GF-D8 (cell line): ENCODE measurements at regions not wholly inside any gene's neighbourhood (a gene's known extent, or its start where the extent isn't known, plus 50 kb on each side); places are given as distances from the start of the nearest gene placed in this dataset.
"Not testable (repeated sequence)": the region's sequence is repeated elsewhere in the genome, so short reads cannot be mapped to it uniquely, and the experiment has no call there.

ENCODE experiments used
- DNase-seq: peaks from one replicate; lab custom pipeline; 2025; lab: John Stamatoyannopoulos, UW

- not testable (repeated sequence) for DNase-seq
These were observed 181.4 kb downstream of the TEX29 start for GRCh38 chr13:111501596-111502535.

- DNase-seq = no peak
These were observed 182.5 kb downstream of the TEX29 start for GRCh38 chr13:111502957-111503356.

- no peak for DNase-seq
These were observed 182.9 kb downstream of the TEX29 start for GRCh38 chr13:111503376-111503775.

- DNase-seq = no peak
These were observed 183.7 kb downstream of the TEX29 start for GRCh38 chr13:111503905-111504695.

DNA sequence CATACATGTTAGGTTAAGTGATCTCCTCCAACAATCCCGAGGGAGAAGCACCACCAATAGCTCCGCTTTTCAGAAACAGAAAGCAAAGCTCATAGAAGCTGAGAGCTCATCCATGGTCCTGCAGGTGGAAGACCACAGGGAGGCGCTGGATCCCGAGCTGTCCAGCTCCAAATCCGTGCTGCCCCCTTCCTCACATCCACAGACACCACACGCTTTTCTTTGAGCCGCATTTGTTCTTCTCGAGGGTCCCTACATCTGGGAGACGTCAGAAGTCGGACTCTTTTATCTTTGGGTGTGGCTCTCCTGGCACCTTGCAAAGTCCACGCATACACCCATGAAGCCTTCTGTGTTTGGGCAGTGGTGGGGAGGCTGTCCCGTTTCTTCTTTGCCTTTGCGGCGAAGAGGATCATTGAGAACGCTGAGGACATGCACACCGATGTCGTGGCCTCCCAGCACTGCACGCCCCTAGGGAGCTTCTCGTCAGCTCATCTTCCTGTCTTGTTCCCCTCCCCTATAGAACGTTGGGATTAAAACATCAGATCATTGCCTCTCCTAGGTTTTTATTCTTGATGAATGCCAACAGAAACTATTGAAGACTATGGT, 184.8 kb downstream of the TEX29 start:
- no peak for DNase-seq

- DNase-seq = no peak
These were observed 185.7 kb downstream of the TEX29 start for GRCh38 chr13:111506125-111506524.

GRCh38 chr13:111506621-111507020, 186.2 kb downstream of the TEX29 start:
- no peak for DNase-seq

DNA sequence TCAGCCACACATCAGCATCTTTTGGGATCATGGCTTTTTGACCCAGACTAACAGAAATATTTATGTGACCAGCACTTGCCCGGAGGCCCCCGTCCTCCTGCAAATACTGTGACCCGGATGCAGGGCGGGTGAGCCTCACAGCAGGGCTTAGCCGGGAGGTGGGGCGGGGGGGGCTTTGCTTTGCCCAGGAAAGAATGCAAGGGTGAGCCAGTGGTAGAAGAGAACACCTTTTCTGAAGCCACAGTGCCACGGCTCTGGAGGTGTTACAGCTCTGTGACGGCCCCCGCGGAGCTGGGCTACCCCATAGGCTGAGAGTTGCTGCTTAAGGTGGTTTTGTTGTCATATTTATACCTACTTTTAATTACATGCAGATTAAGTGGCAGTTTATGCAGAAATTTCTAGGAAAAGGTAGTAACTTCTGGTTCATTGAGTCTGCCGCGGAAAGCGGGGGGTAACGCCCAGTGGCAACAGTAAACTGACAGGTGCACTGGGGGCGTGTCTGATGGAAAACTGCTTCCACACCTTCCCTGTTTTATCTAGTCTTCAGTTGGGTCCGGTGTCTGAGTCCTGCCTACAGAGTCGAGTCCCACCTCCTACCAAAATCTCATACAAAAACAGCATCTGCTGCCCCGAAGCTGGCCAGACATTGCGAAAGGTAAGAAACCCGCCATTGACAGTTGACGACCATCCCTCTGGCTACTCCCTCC, 187.9 kb downstream of the TEX29 start:
- DNase-seq = no peak

DNA sequence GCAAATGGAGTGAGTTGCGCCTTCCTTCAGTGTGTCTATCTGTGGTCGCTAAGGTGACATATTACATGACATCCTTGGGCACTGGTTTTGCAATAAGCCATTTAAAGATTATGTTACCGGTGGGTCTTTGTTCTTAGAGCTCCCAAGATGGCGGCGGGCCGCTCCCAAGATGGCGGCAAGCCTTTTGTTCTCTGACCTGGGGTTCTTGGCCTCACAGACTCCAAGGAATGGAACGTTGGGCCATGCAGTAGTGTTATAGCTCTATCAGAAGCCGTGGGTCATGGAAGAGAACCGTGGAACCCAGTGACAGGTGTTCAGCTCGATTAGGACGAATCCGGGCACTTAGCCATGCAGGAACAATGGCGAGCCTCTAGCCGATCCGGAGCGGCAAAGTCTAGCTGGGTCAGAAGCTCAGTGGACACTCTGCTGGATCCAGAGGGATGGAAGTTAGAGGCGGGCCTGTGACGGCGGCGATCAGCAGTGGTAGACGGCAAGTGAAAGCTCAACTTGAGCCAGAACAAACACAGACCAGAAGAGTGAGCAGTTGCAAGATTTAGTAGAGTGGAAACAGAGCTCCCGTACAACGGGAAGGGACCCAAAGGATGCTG, 188.6 kb downstream of the TEX29 start:
- no peak for DNase-seq

DNA sequence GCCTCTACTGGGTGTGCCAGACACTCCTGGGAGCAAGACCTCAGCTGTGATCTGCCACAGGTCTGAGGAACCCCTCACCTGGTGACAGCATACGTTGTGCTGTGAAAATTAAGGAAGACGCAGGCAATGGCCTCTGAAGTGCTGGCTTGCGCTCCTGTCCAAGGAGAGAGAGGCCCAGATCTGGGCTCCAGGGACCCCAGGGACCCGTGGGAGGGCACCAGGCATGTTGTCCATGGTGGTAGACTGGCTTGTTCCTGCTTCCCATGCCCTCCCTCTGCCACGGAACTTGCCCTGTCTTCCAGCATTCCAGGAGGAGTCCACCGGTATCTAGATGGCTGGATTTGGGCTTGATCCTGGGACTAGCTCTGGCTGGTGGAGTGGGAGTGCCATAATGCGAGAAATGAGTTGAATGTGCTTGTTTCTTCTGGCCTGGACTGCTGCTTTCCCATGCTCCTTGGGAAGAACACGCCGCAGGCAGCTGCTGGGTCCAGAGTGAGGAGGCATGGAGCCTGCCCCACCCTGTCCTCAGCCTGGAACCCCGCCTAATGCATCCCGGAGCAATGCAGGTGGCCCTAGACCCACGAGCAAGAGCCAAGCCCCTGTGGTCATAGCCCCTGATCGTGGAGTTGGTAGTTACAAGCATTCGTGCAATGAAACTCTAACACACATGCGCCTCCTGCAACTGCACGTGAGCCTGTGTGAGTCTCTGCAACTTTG, 190.2 kb downstream of the TEX29 start:
- no peak for DNase-seq

GRCh38 chr13:111511219-111511732, 190.8 kb downstream of the TEX29 start:
- DNase-seq = no peak

- no peak for DNase-seq
These were observed 191.5 kb downstream of the TEX29 start for GRCh38 chr13:111511805-111512504.

DNA sequence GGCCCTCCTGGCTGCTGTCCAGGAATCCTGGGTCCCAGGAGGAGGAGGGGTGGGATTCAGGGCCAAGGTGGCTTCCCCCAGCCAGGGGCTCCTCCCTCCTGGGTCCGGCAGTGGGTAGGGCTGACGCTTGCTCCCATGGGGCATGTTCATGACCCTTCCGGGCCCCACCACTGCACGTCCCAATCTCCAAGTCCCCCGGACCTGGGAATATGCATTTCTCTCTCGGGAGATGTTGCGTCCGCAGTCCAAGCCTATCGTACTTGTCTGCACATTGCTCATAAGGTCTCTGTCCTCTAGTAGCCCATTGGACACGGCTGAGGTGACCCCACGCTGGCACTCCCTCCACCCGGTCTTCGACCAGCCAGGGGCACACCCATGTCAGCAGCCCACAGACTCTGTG, 192.3 kb downstream of the TEX29 start:
- no peak for DNase-seq

GRCh38 chr13:111513766-111514609, 193.5 kb downstream of the TEX29 start:
- no peak for DNase-seq

- DNase-seq = no peak
These were observed 194.3 kb downstream of the TEX29 start for GRCh38 chr13:111514610-111515306.

DNA sequence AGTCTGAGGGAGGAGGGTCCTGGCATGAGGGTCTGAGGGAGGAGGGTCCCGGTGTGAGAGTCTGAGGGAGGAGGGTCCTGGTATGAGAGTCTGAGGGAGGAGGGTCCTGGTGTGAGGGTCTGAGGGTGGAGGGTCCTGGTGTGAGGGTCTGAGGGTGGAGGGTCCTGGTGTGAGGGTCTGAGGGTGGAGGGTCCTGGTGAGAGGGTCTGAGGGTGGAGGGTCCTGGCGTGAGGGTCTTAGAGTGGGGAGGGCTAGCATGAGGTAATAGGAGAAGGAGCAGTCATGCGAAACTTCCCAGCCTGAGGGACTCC, 194.8 kb downstream of the TEX29 start:
- no peak for DNase-seq

DNA sequence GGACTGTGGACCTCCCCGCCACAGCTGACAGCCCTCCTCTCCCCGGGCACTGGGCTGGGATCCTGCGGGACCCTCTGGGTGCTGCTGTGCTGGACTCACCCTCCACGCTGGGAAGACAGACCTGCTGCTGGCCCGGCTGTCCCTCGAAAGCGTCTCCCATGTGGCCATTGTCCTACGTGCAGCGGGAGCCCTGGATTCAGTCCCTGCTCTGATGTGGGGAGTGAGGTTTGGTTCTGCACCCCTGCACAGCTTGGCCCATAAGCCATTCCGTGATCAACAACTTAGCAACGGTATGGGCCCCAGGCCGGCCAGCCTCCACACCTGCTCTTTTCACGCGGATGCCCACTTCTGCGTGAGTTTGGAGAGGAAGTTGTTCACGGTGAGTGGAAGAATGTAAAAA, 195.2 kb downstream of the TEX29 start:
- DNase-seq = no peak
